Astrocyte (in vitro differentiated cells and primary cell): ENCODE measurements at regions not wholly inside any gene's neighbourhood (a gene's known extent, or its start where the extent isn't known, plus 50 kb on each side); places are given as distances from the start of the nearest gene placed in this dataset.
A peak's percentile ranks its signal among the peaks of the same experiment; 100 is the strongest.

Experiments
- DNase-seq: peaks from one replicate; pipeline ENCODE4 v3.0.0-alpha.2; 2010; ENCODE audit warnings: low read depth
- FAIRE-seq: peaks from 2 replicates; lab custom pipeline; 2011; peaks lifted over from hg19 to GRCh38; lab: Jason Lieb, UNC
- H2AFZ ChIP-seq: 2 replicates; pipeline ENCODE4 v1.6.0; 2012; ENCODE audit warnings: low read depth, low read length, inconsistent platforms
- H3K27ac ChIP-seq: 2 replicates; pipeline ENCODE4 v1.5.1; 2011; ENCODE audit warnings: low read depth, low read length, inconsistent platforms
- H3K27me3 ChIP-seq: 2 replicates; pipeline ENCODE4 v1.6.0; 2011; ENCODE audit warnings: low read length, inconsistent platforms; ENCODE audit not compliant: insufficient read depth
- H3K36me3 ChIP-seq: 2 replicates; pipeline ENCODE4 v1.5.1; 2011; ENCODE audit warnings: low read length, inconsistent platforms; ENCODE audit not compliant: insufficient read depth
- H3K4me1 ChIP-seq: 2 replicates; pipeline ENCODE4 v1.5.1; 2011; ENCODE audit warnings: low read length, inconsistent platforms; ENCODE audit not compliant: insufficient read depth
- H3K4me2 ChIP-seq: 2 replicates; pipeline ENCODE4 v1.6.0; 2012; ENCODE audit warnings: low read length, inconsistent platforms
- H3K4me3 ChIP-seq: 2 replicates; pipeline ENCODE4 v1.5.1; 2011; ENCODE audit warnings: low read depth, mild to moderate bottlenecking, low read length, inconsistent platforms; ENCODE audit not compliant: insufficient read depth
- H3K79me2 ChIP-seq: 2 replicates; pipeline ENCODE4 v1.6.0; 2012; ENCODE audit warnings: mild to moderate bottlenecking, low read length, inconsistent platforms; ENCODE audit not compliant: insufficient read depth
- H3K9ac ChIP-seq: 2 replicates; pipeline ENCODE4 v1.6.0; 2012; ENCODE audit warnings: mild to moderate bottlenecking, low read length, inconsistent platforms
- H3K9me3 ChIP-seq: 2 replicates; pipeline ENCODE4 v1.5.1; 2012; ENCODE audit warnings: low read depth, mild to moderate bottlenecking, low read length, inconsistent platforms; ENCODE audit not compliant: insufficient read depth
- H4K20me1 ChIP-seq: 2 replicates; pipeline ENCODE4 v1.6.0; 2012; ENCODE audit warnings: low read length, inconsistent platforms; ENCODE audit not compliant: insufficient read depth
- H3K27ac Mint-ChIP-seq: one replicate; pipeline ENCODE4 v1.8.0; 2021; ENCODE audit warnings: mild to moderate bottlenecking, mixed read lengths; ENCODE audit not compliant: unreplicated experiment
- H3K27me3 Mint-ChIP-seq: one replicate; pipeline ENCODE4 v1.8.0; 2021; ENCODE audit warnings: low read depth, mixed read lengths; ENCODE audit not compliant: unreplicated experiment
- H3K36me3 Mint-ChIP-seq: one replicate; pipeline ENCODE4 v1.8.0; 2021; ENCODE audit warnings: low read depth, mixed read lengths; ENCODE audit not compliant: unreplicated experiment
- H3K4me1 Mint-ChIP-seq: one replicate; pipeline ENCODE4 v1.8.0; 2021; ENCODE audit warnings: low read depth, mixed read lengths; ENCODE audit not compliant: unreplicated experiment
- H3K4me3 Mint-ChIP-seq: one replicate; pipeline ENCODE4 v1.8.0; 2021; ENCODE audit warnings: mild to moderate bottlenecking, moderate library complexity, mixed read lengths; ENCODE audit not compliant: unreplicated experiment
- H3K9me3 Mint-ChIP-seq: one replicate; pipeline ENCODE4 v1.8.0; 2021; ENCODE audit warnings: mild to moderate bottlenecking, mixed read lengths; ENCODE audit not compliant: unreplicated experiment
- CTCF ChIP-seq: IDR thresholded peaks from 2 replicates; pipeline ENCODE4 v1.5.1; 2011; ENCODE audit warnings: low read depth, mild to moderate bottlenecking, inconsistent platforms, low read length, moderate library complexity; ENCODE audit not compliant: insufficient read depth
- EZH2 ChIP-seq: IDR thresholded peaks from 2 replicates; pipeline ENCODE4 v1.6.1; 2012; ENCODE audit warnings: mild to moderate bottlenecking, low read length, inconsistent platforms; ENCODE audit not compliant: insufficient read depth

- TF ChIP-seq EZH2 = no peak
- TF ChIP-seq CTCF = no peak
- Histone ChIP-seq H3K9ac (no peak overlapping the region), H3K4me1 (peaks cover 8% of the 10 kb centered on the region), H3K27me3 (no peaks in the 10 kb centered on the region), H2AFZ (no peak overlapping the region), H3K36me3 (no peaks in the 10 kb centered on the region), H3K79me2 (no peaks in the 10 kb centered on the region), H3K4me2 (no peak overlapping the region), H3K4me3 (no peak overlapping the region), H3K9me3 (no peaks in the 10 kb centered on the region), H4K20me1 (no peaks in the 10 kb centered on the region), H3K27ac (no peak overlapping the region)
- no peaks in the 10 kb centered on the region for H3K27me3 Mint-ChIP-seq
- H3K27ac Mint-ChIP-seq = no peak overlapping the region
- H3K9me3 Mint-ChIP-seq = peaks cover 2% of the 10 kb centered on the region
- H3K36me3 Mint-ChIP-seq = no peaks in the 10 kb centered on the region
- FAIRE-seq (no peak), DNase-seq (no peak)
- H3K4me1 Mint-ChIP-seq = peaks cover 9% of the 10 kb centered on the region
- H3K4me3 Mint-ChIP-seq = no peak overlapping the region
These were observed 2067.7 kb downstream of the ARAP2 start for GRCh38 chr4:34176609-34177008.

GRCh38 chr4:34178476-34178875 lies 2065.8 kb downstream of the ARAP2 start:
- H3K79me2 ChIP-seq = no peaks in the 10 kb centered on the region
- FAIRE-seq = no peak
- H3K4me2 ChIP-seq = no peak overlapping the region
- no peaks in the 10 kb centered on the region for H3K36me3 ChIP-seq
- H2AFZ ChIP-seq = no peak overlapping the region
- DNase-seq = peak; percentile 11
- Mint-ChIP-seq H3K36me3 (no peaks in the 10 kb centered on the region), H3K27me3 (no peaks in the 10 kb centered on the region), H3K4me3 (no peak overlapping the region), H3K4me1 (peaks cover 12% of the 10 kb centered on the region), H3K27ac (no peak overlapping the region), H3K9me3 (peaks cover 2% of the 10 kb centered on the region)
- no peaks in the 10 kb centered on the region for H3K27me3 ChIP-seq
- no peak for TF ChIP-seq EZH2
- no peak for TF ChIP-seq CTCF
- H3K27ac ChIP-seq = no peak overlapping the region
- H3K4me3 ChIP-seq = no peak overlapping the region
- H3K9ac ChIP-seq = no peak overlapping the region
- H3K9me3 ChIP-seq = no peaks in the 10 kb centered on the region
- peaks cover 12% of the 10 kb centered on the region for H3K4me1 ChIP-seq
- no peaks in the 10 kb centered on the region for H4K20me1 ChIP-seq

- Histone ChIP-seq H4K20me1 (no peaks in the 10 kb centered on the region), H3K36me3 (no peaks in the 10 kb centered on the region), H3K4me2 (peak overlapping the region; percentile 72), H3K4me1 (peaks cover 12% of the 10 kb centered on the region), H3K9ac (peak overlapping the region; percentile 37), H3K27ac (peak overlapping the region; percentile 83), H3K4me3 (peak overlapping the region; percentile 22), H3K79me2 (no peaks in the 10 kb centered on the region), H3K9me3 (no peaks in the 10 kb centered on the region), H3K27me3 (no peaks in the 10 kb centered on the region), H2AFZ (peak overlapping the region; percentile 56)
- TF ChIP-seq CTCF = no peak
- TF ChIP-seq EZH2 = no peak
- H3K4me1 Mint-ChIP-seq = peaks cover 12% of the 10 kb centered on the region
- DNase-seq = peak; percentile 90
- no peaks in the 10 kb centered on the region for H3K9me3 Mint-ChIP-seq
- H3K27ac Mint-ChIP-seq = peak overlapping the region; percentile 85
- H3K36me3 Mint-ChIP-seq = no peaks in the 10 kb centered on the region
- no peak overlapping the region for H3K4me3 Mint-ChIP-seq
- no peak for FAIRE-seq
- no peaks in the 10 kb centered on the region for H3K27me3 Mint-ChIP-seq
These were observed 2062.9 kb downstream of the ARAP2 start for GRCh38 chr4:34181311-34181841.
